Sigmoid colon (tissue), 4 donors: ENCODE measurements at regions not wholly inside any gene's neighbourhood (a gene's known extent, or its start where the extent isn't known, plus 50 kb on each side); places are given as distances from the start of the nearest gene placed in this dataset.

ENCODE experiments used
- CTCF ChIP-seq, 4 experiments: fragments of 450-650 bp in 3 of 4; fragments of 200-600 bp in 1 of 4; IDR thresholded peaks; one replicate each; pipeline ENCODE4 v1.5.1; 2016 to 2019; ENCODE audit warnings: antibody characterized with exemption in 4 of 4, mild to moderate bottlenecking in 3 of 4, moderate library complexity in 2 of 4
- POLR2A ChIP-seq, 2 donors: fragments of 450-650 bp; IDR thresholded peaks; one replicate each; pipeline ENCODE4 v1.6.1; 2016; ENCODE audit warnings: antibody characterized with exemption in 2 of 2, mild to moderate bottlenecking in 2 of 2, moderate library complexity in 2 of 2
- POLR2AphosphoS5 ChIP-seq, 4 donors: sonication (generic); formaldehyde crosslinking; IDR thresholded peaks; one replicate each; pipeline ENCODE4 v1.6.1; 2017; ENCODE audit warnings: antibody characterized with exemption in 4 of 4

DNA sequence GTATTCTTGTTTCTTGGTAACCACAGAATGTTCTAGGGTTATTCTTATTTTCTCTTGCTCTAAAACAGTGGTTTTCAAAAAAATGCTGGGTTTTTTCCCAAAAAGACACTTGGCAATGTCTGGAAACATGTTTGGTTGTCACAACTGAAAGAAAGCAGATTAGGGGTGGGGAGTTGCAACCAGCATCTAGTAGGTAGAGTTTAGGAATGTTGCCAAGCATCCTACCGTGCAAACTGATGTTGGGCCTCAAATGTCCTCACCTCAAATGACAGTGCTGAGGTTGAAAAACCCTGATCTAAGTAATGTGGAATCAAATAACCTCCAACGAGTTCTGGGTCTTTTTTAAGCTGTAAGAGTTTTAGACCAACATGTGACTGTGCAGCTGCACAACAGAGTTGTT, 270.5 kb upstream of the STT3B start:
- TF ChIP-seq POLR2A (IDR thresholded peaks at IDR 0.05) (no peak), CTCF (IDR thresholded peaks at IDR 0.05) (no peak), POLR2AphosphoS5 (IDR thresholded peaks at IDR 0.05) (no peak)
